OCI-LY1 (cell line): ENCODE measurements at regions not wholly inside any gene's neighbourhood (a gene's known extent, or its start where the extent isn't known, plus 50 kb on each side); places are given as distances from the start of the nearest gene placed in this dataset.

Experiments used
- EZH2 ChIP-seq: fragments of 200-600 bp; sonication (generic), shearing (Covaris generic); IDR thresholded peaks from 2 replicates; pipeline ENCODE4 v1.8.0; 2017; ENCODE audit warnings: borderline replicate concordance, mixed run types, mild to moderate bottlenecking, antibody characterized with exemption, low read length, moderate library complexity, mixed read lengths
- TF ChIP-seq, protein P1 (sequence below): fragments of 200-600 bp; sonication (generic), shearing (Covaris generic); IDR thresholded peaks from 2 replicates; pipeline ENCODE4 v1.5.1; 2017; ENCODE audit warnings: mild to moderate bottlenecking, antibody characterized with exemption, low read length, moderate library complexity, mixed read lengths

GRCh38 chr11:33434294-33434693 is 177.1 kb downstream of the HIPK3 start:
- TF ChIP-seq, protein P1, sequence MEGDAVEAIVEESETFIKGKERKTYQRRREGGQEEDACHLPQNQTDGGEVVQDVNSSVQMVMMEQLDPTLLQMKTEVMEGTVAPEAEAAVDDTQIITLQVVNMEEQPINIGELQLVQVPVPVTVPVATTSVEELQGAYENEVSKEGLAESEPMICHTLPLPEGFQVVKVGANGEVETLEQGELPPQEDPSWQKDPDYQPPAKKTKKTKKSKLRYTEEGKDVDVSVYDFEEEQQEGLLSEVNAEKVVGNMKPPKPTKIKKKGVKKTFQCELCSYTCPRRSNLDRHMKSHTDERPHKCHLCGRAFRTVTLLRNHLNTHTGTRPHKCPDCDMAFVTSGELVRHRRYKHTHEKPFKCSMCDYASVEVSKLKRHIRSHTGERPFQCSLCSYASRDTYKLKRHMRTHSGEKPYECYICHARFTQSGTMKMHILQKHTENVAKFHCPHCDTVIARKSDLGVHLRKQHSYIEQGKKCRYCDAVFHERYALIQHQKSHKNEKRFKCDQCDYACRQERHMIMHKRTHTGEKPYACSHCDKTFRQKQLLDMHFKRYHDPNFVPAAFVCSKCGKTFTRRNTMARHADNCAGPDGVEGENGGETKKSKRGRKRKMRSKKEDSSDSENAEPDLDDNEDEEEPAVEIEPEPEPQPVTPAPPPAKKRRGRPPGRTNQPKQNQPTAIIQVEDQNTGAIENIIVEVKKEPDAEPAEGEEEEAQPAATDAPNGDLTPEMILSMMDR, result no peak
- TF ChIP-seq EZH2, result no peak
